HG02970 (cell line): ENCODE measurements at regions not wholly inside any gene's neighbourhood (a gene's known extent, or its start where the extent isn't known, plus 50 kb on each side); places are given as distances from the start of the nearest gene placed in this dataset.
"Not testable (repeated sequence)": the region's sequence is repeated elsewhere in the genome, so short reads cannot be mapped to it uniquely, and the experiment has no call there.

Experiments used
- ATAC-seq: cut with Tn5 transposase; IDR thresholded peaks from one replicate; pipeline ENCODE4 v1.9.1; 2021; ENCODE audit warnings: mild to moderate bottlenecking, moderate library complexity, moderate number of reproducible peaks; ENCODE audit not compliant: unreplicated experiment, low FRiP score

GRCh38 chr2:3039188-3040065 is 338.2 kb downstream of the EIPR1 start:
- no peak for ATAC-seq

DNA sequence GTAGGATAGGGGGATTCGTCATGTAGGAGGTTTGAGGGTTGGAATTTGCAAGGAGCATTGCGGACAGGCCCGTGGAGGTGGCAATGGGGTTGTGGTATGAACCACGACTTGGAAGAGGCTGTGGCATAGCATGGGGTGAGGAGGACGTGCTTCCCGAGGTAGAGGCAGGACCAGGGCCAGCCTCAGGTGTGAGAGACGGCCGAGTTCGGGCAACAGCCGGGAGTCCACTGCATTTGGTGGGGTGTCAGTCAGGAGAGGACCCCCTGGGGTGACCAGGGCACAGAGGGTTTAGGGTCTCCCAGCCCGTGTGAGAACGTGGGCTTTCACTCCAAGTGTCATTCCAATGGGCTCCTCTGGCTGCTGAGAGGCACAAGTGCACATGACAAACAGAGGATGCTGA is 339.0 kb downstream of the EIPR1 start:
- ATAC-seq, result no peak

DNA sequence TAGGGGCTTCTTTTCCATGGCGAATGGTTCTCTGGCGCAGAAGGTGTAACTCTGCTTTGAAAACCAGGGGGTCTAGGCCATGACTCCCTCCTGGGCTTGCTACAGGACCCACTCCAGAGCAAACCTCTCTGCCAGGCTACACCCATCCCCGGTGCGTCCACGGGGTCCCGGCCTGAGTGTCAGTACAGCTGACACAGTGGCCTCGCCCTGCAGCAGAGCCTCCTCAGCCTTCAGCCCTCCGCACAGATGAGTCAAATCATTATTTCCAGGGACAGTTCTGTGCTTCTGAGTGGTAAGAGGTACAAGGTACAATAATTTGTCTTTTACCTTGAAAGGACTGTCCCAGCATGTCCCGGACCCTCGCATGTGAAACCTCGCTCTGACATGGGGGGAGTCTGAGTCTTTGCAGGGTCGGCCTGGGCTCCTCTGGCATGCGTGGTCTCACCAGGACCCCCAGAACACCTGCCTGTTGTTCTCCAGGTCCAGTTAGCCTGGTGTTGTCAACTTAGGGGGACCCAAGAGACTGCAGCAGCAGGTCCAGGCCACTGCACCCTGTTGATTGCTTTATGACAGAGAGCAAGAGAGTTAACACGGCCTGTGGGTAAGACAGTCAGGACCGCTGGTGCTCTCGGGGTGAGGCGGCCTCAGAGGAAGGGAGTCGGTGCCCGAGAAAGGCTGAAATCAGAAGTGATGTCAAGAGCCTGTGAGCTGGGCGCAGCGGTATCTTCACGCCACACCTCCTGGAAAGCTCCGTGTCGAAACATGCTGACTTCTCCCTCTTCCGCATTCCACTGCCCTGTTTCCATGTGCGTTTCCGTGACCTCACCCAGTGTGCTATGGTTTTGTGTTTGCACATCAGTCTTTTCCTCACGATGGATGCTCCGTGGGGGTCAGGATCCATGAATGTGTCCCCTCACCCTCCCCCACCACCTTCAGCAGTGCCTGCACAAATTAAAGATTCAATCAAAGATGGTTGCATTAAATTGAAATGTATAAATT is 340.1 kb downstream of the EIPR1 start:
- no peak for ATAC-seq

- no peak for ATAC-seq
Measured at GRCh38 chr2:3036432-3037125, 341.0 kb downstream of the EIPR1 start.

GRCh38 chr2:3035385-3036050 is 342.1 kb downstream of the EIPR1 start:
- no peak for ATAC-seq

- ATAC-seq, result no peak
Measured at GRCh38 chr2:3034856-3035255, 342.8 kb downstream of the EIPR1 start.

DNA sequence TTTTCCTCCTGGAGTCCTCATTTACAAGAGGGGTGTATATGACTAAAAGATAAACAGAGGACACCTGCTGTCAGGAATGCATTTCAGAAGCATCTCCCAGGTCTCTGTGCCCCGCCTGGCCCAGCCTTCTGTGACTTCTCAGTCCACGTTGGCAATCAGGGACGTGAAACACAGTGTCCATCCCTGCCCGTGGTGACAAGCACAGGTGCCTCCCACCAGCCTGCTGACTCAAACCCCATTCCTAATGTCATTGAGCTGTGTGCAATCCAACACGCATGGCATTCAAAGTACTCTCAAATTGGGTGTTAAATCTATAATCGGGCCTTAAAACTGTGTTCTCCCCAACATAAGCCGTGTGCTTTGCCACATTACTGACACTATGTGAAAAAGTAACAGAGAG is 343.2 kb downstream of the EIPR1 start:
- ATAC-seq, result no peak

DNA sequence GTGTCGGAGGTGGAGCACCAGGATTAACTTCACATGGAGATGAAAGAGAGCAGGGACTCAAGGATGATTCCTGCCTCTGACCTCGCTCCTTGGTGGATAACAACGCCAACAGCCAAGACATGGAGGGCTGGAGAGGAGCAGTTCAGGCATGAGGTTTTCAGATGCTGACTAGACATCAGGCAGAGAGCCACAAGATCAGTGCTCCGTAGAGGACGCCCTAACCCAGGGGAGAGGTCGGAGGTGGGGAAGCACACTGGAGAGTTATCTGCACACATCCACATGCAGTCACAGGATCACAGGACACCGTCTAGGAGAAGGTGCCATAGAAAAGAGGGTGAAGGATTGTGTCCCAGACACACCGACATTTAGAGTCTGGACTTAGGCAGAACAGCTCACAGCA is 344.3 kb downstream of the EIPR1 start:
- ATAC-seq, result no peak

DNA sequence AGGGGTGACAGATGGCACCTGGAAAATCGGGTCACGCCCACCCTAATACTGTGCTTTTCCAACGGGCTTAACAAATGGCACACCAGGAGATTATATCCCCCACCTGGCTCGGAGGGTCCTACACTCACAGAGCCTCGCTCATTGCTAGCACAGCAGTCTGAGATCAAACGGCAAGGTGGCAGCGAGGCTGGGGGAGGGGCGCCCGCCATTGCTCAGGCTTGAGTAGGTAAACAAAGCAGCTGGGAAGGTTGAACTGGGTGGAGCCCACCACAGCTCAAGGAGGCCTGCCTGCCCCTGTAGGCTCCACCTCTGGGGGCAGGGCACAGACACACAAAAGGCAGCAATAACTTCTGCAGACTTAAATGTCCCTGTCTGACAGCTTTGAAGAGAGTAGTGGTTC is 346.8 kb downstream of the EIPR1 start:
- not testable (repeated sequence) for ATAC-seq

- no peak for ATAC-seq
Measured at GRCh38 chr2:3025984-3026383, 351.6 kb downstream of the EIPR1 start.

DNA sequence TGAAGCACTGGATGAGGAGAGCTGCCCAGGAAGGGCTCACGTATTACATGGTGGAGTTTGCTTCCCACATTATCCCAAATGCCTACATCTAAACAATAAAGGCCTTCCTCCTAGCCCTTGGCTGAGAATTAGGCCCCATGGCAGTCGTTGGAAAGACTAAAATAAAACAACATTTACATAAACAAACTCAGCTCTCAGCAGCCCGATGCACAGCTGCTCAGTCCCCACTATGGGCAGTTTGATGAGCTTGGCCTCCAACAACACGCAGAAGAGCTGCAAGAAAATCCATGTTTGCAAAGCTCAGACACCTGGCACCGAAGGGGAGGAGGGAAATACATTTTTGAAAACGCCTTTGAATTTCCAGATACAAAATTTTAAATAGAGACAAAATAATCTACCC is 352.4 kb downstream of the EIPR1 start:
- no peak for ATAC-seq

- ATAC-seq, result no peak
Measured at GRCh38 chr2:3024401-3024935, 353.1 kb downstream of the EIPR1 start.

- ATAC-seq, result no peak
Measured at GRCh38 chr2:3023531-3023930, 354.1 kb downstream of the EIPR1 start.

DNA sequence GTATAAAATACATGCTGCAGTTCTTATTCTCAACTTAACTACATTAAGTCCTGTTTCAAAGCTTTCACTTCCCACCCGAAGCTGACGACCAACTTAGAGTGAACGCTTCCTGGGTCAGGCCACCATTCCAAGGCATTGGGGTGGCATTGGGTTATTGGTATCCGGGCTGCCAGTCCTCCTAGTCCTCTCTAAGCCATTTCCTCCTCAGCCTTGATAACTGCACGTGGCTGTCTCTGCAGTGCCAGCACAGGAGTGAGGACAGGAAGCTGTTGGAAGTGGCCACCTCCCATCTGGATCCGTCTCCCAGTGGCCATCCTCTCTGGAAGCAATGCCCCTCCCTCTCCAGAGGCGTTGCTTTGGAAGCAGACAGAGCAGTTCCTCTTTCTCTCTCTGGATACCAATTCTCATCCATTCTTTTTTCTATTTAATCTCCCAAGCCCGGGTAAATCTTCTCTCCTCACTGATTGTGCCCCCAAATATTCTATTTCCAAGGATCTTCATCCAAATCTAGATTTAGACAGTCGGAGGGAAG is 354.7 kb downstream of the EIPR1 start:
- ATAC-seq, result no peak

- ATAC-seq, result no peak
Measured at GRCh38 chr2:3021720-3022119, 355.9 kb downstream of the EIPR1 start.

GRCh38 chr2:3010001-3010400 is 367.6 kb downstream of the EIPR1 start:
- no peak for ATAC-seq

- ATAC-seq, result no peak
Measured at GRCh38 chr2:3009483-3009882, 368.1 kb downstream of the EIPR1 start.

GRCh38 chr2:3009005-3009404 is 368.6 kb downstream of the EIPR1 start:
- no peak for ATAC-seq

GRCh38 chr2:3008561-3008960 is 369.1 kb downstream of the EIPR1 start:
- no peak for ATAC-seq

GRCh38 chr2:3007135-3007534 is 370.5 kb downstream of the EIPR1 start:
- no peak for ATAC-seq
